Left renal cortex interstitium (tissue), 4 donors: ENCODE measurements at regions not wholly inside any gene's neighbourhood (a gene's known extent, or its start where the extent isn't known, plus 50 kb on each side); places are given as distances from the start of the nearest gene placed in this dataset.

ENCODE experiments used
- DNase-seq, 4 donors: peaks; one replicate each; pipeline ENCODE4 v3.0.0-alpha.2; 2013; ENCODE audit warnings: low read depth in 4 of 4, low spot score in 2 of 4, missing footprints in 1 of 4

DNA sequence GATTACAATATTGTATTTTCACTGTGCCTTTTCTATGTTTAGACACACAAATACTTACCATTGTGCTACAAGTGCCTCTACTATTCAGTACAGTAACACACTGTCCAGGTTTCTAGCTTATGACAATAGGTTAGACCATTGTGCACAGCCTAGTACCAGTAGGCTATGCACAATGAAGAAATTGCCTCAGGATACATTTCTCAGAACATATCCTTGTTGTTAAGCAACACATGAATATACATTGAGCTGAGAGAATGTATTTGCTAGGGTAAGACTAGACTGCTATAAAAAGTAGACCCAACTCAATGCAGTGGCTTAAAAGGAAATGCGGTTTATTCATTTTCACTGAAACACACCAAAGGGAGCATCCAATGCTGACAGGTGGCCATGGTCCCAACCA is 285.1 kb downstream of the HS3ST3A1 start:
- DNase-seq = no peak

DNA sequence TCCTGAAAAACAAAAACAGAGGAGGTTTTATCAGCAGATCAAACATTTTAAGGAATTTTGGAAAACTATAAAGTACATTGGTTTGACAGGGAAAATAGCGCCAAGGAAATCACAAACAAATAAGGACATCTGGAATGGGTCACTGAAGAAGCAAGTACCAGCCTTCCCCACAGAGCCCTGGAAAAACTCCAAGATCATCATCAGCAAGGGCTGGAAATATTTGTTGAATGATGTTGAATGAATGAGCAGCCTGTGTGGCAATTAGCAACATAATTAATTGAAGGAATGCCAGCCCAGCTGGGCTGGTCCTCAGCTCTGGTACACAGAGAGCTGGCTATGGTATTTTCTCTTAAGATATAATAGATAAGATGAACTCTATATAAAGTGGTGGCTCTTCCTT is 290.4 kb downstream of the HS3ST3A1 start:
- DNase-seq = no peak

DNA sequence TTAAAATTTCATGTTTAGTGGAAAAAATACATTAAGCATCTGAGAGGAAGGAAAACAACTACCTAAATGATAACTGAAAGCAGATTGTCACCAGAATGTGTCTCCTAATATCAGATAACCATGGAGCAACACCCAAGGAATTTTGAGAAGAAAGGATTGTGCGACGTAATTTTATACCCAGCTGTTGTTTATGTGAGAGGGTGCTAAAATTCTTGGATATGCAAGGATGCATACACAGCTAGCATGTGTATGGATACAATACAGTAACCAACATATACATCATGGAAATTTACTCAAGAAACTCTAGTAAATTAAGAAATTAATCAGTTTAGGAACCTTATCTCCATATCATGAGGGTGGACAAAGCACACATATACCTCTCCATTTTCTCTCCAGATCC is 290.9 kb downstream of the HS3ST3A1 start:
- DNase-seq = no peak

DNA sequence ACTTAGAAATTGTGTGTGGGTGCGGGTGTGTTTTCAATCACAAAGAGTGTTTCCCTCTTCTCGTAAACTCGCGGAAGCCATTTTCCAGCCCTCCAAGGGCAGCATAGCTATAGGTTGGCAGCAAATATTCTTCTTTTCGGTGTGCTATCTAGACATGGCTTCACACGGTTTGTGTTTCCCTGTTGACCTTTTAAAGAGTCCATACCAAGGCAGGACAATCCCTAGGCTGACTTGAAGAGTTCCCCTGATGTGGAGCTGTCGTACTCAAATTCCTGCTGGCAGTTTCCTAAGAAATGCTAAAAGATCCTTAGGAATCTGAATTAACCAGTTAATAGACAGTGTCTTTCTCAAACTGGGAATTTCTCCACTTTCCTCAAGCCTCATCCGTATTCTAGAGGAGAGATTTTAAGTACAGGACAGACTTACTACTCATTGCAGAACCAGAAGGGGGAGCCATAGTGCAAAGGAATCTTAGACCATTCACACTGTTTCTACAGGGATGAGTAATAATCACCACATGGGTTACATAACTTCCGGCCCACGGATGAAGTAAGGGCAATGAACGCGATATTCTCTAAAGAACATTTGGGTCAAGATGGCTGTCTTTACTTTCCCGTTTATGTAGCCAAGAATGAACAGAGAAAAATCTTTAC is 288.6 kb upstream of the ELAC2 start:
- peak in 3 of 4 donors; percentile 1 to 17 (median 13) for DNase-seq

DNA sequence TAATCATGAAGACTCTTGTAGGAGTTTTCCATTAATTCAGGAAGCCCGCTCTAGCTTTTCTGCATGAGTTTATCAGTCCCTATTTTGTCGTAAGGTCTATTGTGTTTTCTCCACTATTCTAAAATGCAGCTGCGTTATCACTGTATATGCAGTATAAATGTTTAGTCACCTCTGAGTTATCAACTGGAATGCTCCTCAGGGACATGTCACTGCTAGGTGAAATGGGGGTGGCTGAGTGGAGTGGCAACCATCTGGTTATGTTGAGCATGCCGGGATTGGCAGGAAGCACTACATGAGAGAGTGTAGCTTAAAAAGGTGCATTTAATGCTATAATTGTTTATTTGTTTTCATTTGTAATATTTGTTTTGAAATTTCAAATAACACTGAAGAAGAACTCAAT is 285.2 kb upstream of the ELAC2 start:
- DNase-seq = no peak

DNA sequence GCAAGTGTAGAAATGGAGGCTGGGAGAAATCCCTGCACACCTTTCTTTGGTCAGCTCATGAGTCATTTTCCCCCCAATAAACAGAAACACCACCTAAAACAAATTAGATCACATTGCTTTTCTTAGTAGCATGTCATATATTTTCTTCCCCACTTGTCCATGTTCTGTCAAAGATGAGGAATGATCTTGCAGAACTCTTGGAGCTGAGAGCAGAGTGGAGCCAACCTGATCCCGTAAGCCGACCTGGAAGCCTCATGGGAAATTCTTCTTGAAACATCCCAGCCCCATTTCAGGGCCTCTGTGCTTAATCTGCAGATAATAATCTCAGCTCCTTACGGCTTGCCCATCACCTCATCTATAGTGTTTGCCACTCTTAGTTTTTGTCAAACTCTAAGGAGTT is 284.6 kb upstream of the ELAC2 start:
- no peak for DNase-seq

DNA sequence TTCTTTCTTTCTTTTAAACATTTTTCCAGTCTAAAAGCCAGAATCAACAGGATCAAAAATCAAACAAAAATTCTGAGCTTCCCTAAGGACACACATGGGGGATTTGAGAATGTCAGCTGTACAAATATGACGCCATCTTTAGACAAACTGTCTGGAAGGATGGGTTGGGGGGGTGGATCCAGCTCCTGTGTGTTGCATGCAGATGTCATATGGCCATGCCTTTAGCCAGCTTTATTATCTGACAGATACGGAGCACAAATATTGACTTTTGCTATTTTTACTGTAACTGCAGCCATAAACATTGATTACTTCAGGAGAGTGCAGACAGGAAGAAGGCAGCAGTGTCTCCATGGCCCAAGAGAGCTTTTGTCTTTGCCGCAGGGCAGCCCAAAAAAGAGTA is 279.4 kb upstream of the ELAC2 start:
- no peak for DNase-seq

DNA sequence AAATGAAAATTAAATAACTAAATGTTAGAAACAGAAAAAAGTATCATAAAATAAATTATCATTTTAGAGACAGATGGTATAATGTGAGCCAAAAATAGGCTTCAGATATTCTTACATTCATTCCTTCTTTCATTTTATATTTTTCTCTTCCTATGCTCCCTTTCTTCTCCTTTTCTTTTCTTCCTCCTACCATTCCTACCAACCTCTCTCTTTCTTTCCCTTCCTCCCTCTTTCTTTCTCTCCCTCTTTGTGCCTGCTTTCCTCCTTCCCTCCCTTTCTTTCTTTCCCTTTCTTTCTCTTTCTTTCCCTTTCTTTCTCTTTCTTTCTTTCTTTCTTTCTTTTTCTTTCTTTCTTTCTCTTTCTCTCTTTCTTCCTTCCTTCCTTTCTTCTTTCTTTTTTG is 275.6 kb upstream of the ELAC2 start:
- no peak for DNase-seq

DNA sequence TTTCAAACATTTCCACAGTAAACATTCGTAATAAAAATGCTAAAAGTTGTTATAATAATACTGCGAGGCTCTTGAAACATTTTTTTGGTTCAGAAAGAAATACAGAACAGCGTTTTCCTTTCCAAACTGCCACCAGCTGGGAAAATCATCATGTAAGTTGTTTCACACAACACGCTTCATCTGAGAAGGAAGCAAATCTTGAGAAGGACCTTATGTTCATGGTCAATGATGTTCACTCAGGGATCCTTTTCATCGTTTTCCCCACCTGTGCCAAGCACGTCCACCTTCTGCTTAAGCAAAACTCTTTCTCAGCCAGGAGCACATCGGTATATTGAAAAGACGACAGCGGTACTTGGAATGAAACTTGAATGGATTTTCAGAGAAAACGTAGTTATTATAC is 274.5 kb upstream of the ELAC2 start:
- no peak for DNase-seq

DNA sequence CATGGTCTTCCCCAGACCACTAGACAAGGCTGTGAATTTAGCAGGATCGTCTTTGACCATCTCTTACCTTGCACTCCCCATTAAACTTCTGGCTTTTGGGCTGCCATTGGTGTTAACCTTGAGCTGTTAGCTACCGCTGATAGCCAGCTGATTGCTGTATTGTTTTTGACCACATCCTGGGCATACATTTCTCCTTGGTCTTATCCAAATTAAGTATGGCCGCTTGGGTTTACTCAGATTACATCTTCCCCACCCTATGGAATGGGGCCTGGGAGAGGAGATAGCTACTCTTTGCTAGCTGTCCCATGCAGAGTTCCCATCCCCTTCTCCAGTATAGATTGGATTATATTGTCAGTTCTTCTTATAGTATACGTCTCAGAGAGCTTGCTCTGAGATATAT is 270.4 kb upstream of the ELAC2 start:
- no peak for DNase-seq

DNA sequence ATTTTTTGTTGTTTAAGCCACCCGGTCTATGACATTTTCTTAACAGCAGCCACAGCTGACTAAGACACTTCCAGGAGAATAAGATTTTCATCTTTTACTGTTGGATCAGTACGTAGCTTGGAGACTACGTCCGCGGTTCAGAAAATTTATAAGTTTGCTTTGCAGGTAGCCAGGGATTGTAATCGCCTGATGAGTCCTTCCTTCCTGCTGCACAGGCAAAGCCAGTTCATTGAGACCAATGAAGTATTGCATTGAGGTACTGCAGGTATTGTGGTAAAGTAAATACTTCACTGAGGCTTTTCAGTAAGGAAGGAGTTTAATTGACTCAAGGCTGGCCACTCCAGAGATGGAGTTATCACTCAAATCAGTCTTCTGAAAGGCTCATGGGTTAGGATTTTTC is 269.4 kb upstream of the ELAC2 start:
- DNase-seq = no peak

DNA sequence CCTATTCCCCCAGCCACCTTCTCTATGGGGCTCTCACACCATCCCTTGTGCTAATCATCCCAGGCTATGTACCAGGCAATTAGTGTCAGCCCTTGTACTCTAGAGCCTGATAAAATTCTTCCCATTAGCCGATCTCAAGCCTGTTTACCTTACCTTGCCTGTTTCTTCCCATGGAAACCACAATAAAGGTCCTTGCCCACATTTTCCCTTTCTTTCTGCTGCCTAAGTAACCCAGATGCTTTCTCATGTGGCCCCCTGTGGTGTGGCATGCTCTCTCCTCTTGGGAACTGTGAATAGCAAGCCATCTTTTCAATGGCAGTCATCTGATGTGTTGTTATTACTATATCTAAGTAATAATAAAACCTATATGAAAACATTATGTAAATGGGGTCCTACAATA is 265.8 kb upstream of the ELAC2 start:
- no peak for DNase-seq

DNA sequence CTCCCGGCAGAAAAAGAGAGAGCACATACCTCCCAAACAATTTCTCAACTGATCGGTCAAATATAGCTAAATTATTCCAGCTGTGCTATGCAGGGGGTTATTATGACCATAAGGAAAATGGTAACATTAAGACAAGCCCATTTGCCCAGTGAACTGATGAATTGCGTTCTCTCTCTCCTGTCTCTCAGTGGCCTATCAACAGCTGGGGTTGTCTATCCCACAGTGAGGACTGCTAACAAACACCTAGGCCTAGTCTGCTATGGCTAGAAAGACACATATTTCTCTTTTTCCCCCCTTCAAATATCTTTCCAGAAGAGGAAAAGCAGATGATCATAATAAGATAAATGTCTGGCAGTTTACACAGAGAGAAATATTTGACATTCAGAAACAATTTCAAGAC is 263.8 kb upstream of the ELAC2 start:
- no peak for DNase-seq

DNA sequence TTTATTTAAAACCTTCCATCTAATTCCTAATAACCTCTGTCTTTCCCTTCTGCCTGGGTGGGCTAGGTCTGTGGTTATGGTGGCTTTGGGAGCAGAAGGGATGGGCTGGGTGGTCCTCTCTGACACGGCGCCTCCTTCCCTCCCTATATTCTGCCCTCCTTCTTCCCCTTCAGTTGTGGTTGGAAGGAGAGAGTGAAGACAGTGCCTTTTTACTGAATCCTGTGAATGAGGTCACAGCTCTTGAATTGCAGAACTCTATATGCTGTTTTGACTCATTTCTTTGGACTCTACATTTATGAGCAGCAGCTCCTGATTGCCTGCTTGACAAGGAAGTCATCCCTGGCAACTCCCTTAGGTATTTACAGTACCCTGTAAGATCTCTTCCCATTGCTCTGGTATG is 256.0 kb upstream of the ELAC2 start:
- no peak for DNase-seq

DNA sequence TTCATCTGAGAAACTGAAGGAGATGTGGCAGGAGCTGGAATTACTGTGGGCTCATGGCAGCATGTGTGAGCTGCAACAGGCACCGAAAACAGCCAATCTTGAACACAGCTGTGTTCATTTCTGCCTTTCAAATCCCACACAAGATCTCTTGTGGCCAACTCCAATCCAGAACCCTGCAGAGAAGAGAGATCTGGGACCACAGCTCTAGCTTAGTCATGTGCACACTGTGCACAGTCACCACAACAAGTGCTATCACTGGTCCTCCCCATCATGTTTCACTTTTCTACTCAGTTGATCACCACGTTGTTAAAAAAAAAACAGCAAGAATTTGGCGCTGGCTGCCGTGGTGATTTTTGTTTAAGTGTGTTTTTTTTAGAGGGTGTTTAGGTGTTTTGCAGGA is 254.5 kb upstream of the ELAC2 start:
- no peak for DNase-seq

DNA sequence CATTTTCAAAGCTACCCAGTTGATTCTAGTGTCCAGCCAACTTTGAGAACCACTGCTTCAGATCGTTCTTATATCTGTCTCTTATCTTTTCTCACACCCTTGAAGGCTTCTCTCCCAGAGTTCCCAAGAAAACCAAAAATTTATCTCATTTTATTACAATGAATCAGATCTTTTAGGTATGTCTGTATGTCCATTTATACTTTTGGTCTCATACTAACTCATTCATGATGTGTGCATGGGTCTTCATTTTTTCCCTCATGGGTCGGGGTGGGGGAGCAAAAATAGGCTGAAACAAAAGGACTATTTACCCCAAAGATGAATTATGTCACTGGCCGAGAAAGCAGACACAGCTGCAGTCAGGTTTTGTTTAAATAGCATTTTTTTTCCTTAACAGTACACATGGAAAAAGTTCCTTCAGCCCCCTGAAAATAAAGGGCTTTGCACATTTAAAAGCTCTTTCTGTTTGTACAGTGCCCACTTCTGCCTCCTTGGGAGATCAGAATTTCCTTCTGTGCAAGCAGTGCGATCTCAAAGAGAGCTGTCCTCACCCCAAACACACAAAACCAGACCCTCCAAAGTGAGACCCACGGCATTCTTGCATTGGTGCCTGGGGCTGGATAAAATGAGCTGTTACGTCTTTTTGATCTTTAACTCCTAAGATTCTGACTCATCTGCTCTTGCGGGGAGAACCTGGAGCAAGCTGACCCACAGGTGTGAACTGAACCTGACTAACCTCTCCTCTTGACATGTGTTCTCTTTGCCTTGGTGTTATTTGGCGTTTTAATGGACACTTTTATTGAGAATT is 251.2 kb upstream of the ELAC2 start:
- no peak for DNase-seq

DNA sequence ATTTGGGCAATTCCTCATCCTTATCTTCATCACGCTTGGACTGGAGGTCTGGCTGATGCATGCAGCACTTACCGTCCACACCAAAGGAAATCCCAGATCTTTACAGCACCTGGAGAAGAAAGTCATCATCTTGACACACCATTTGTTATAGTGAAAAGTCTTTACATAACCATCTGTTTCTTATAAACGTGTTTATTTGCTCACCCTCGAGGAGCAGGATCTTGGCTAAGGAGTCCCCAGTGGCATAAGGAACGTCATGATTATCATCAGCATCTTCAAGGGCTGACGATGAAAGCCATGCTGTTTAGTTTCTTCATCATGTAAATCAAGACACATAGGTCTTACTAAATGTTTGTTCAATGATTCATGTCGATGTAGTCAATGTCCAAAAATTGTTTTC is 248.8 kb upstream of the ELAC2 start:
- no peak for DNase-seq

DNA sequence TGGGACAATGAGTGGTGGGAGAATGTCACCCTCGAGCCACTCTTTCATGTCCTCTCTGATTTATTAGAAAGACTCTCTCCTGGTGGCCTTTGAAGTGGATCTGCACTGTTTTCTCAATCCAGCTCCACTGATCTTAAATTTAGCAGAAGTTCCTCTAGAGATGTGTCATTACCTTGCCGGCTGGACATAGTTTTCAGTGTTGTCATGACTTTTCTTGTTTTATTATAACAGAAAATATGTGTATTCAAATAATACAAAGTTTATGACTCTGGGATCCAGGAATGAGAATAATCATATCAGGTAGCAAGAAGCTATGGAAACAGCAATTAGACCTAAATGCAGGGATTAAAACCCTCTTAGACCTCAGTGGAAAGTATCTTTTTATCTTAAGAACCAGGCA is 247.5 kb upstream of the ELAC2 start:
- no peak for DNase-seq

DNA sequence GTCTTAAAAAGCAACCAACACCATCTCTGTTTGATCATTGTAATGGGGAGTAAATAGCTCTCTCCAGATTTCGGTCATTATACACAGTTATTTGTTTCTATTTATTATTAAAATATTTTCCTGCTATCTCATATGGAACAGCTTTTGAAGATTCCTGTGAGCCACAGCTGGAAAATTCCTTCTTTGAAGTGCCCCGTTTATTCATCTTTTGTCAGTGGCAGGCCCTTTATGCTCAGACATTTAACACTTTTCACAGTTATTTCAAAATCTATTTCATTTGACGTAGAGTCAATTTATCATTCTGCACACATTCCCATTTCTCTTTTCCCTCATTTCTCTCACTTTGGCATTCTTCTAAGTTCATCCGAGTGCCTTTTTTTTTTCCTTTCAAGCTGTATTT is 245.9 kb upstream of the ELAC2 start:
- no peak for DNase-seq

DNA sequence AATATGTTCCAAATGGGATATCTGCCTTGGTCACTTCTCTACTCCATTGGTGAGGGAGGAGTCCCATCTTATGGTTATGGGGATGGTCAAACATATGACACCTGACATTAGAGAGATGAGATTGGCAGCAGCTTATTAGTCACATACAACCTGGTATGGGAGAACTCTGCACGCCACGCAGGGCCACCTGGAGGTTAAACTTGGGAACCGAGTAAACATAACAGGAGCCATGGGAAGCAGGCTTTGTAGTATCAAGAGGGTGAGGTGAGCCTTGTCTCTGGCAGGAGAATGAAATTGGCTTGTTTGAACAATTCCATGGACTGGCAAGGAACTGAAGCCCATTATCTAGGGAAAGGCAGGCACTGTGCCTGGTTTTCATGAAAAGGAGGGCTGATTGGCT is 238.7 kb upstream of the ELAC2 start:
- no peak for DNase-seq

DNA sequence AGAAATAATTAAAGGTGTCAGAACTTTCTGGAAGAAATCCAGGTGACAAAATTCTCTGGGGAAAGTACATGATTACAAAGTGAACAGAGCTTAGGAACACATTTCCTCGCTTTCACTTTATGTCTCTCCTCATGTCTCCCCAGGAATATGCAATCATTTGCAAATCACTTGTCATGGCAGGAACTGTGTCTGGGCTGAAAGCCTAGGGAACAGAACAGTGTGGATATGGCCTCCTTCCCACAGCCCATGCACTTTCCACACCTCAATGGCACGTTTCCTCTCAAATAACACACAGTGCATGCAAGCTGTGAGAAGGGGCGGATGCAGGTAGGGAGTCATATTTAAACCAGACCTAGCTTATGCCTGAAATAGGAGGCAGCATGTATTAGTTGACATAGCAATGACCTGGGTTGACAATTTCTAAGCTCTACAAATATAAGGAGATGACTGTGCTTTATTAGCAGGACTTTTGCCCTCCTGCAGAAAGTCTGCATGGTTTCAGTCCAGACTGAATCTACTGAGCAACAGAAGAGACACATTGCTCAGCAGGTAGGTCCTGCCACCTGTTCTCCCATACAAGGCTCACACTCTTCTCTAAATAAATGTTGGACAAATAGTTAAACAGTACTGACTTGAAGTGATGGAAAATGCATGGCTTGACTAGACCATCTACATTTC is 236.0 kb upstream of the ELAC2 start:
- no peak for DNase-seq

DNA sequence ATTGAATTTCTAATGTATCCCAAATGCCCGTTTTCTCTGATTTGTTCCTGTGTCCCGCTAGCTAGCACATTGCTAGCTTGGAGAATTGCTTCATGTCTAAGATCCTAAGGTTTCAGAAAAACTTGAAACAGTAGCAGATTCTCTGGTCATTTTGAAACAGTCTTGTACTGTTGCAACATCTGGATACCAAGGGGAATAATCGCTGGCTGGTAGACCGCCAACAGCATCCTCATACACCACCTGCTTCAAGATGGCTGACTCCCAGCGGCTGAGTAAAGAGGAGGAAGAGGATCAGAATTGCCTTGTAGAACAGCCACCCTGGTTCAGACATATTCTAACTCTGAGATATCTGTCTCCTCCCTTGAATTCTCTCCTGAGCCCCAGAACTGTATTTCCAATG is 226.7 kb upstream of the ELAC2 start:
- no peak for DNase-seq
